GM19324 (cell line): ENCODE measurements at regions not wholly inside any gene's neighbourhood (a gene's known extent, or its start where the extent isn't known, plus 50 kb on each side); places are given as distances from the start of the nearest gene placed in this dataset.

Experiments
- ATAC-seq: cut with Tn5 transposase; IDR thresholded peaks from one replicate; pipeline ENCODE4 v1.9.1; 2021; ENCODE audit warnings: mild to moderate bottlenecking, moderate library complexity; ENCODE audit not compliant: unreplicated experiment, low FRiP score

DNA sequence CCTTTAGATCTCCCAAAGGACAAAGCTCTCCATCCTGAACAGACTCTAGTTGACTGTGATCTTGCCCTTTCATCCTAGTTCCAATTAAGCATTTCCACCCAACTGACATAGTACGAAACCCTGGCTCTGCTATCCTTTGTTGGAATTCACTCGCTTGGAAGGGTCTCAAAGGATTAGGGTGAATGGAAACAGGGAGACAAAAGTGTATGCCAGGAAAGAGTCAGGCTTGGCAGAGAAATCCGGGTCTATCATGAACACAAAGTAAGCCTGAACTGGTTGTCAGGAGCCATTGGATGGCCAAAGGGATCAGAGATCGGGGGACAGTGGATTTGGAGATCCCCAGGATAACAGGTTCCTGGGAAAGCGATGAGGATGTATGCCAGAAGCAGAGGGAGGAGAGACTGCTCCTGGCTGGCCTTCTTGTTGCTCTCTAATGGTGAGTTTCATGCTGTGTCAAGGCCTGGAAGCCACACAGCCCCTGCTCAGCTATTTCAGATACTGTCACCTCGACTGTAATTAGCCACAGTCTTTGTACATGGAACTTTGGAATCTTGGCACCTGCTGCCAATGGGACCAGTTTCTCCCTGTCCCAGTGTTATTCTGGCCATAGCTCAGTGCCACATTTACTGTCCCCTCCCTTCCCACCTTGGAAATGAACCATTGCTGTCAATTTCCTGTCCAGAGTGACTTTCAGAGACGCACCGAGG lies 1168.7 kb upstream of the AUTS2 start:
- no peak for ATAC-seq

DNA sequence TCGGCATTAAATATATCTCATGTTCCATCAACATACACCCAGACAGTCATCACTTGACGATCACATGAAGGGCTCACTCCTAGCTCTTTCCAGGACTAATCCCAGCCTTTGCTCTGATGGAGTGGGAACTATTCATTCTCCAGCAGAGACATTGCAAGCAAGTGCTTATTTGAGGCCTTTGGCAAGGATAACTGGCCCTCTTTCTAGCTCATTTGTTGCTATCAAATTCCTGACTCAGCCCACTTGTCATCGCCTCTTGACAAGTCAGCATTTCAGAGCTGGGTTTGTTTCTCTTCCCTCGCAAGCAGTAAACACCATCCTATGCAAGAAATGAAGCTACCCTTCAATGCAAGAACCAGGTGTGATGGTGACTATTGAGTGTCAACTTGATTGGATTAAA lies 1165.7 kb upstream of the AUTS2 start:
- ATAC-seq: no peak

DNA sequence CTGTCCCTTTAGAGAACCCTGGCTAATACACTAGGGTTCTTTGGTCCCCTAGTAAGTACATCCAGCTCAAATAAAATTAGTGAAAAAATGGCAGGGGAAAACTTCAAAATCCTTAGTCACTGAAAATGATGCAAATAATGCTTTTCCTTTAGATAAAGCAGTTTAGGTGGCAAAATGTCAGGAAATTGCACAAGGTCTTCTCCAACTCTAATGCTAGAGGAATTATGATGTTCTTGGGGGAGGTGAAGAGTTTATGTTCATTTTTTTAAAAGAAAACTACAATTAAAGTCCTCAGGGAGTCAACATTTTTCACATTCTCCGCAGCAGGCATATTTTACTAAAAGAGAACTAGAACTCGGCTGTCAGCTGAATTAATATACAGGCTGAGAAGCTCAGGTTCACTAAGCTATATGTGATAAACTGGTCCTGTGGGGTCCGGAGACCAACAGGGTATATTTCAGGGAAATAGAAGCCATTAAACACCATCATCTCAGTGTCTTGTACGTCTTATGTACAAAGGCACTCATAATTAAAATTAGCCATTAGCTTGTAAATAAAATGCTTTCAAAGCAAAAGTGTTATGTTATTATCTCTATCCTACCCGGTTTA lies 1164.7 kb upstream of the AUTS2 start:
- ATAC-seq: no peak

DNA sequence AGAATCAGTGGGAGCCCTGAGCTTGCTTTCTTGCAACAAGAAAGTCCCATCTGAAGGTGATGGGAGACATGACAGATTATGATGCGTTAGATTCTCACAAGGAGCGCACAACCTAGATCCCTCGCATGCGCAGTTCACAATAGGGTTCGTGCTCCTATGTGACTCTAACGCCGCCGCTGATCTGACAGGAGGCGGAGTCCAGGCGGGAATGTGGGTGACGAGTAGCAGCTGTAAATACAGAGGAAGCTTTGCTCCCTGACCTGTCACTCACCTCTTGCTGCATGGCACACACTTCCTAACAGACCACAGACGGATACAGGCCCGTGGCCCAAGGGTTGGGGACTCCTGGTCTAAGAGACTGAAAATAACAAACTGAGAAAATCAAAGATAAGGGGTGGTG lies 1163.4 kb upstream of the AUTS2 start:
- no peak for ATAC-seq

DNA sequence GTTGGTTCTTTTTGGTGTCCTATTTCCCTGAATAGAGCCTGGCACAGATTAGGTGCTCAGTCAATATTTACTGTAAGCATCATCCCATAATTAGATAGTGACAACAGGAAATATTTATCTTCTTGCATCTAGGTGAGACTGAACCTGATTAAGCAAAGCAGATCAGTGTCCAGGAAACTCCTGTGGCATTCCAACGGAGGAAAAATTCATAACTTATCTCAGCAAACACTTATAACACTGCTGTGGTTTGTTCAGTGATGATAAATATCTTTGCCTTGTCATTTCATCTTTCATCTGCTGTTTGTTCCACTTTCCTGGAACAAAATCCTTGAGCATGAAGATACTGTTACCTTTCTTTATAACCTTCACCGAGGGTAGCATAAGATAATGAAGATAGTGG lies 1160.3 kb upstream of the AUTS2 start:
- no peak for ATAC-seq

DNA sequence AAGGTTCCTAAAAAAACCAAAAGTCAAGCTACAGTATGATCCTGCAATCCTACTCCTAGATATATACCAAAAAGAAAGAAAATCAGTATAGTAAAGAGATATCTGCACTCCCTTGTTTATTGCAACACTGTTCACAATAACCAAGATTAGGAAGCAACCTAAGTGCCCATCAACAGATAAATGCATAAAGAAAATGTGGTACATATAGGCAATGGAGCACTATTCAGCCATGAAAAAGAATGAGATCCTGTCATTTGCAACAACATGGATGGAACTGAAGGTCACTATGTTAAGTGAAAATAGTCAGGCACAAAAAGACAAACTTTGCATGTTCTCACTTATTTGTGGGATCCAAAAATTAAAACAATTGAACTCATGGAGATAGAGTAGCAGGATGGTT lies 1159.5 kb upstream of the AUTS2 start:
- ATAC-seq: no peak

DNA sequence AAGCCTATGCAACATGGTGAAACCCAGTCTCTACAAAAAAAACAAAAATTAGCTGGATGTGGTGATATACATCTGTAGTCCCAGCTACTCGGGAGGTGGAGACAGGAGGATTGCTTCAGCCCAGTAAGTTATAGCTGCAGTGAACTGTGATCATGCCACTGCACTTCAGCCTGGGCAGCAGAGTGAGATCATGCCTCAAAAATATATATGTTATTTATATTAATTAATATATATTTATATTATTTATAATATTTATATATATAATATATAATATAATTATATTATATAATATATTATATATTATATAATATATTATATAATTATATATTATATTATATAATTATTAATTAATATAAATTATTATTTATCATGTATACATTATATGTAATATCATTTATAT lies 1158.4 kb upstream of the AUTS2 start:
- ATAC-seq: no peak

DNA sequence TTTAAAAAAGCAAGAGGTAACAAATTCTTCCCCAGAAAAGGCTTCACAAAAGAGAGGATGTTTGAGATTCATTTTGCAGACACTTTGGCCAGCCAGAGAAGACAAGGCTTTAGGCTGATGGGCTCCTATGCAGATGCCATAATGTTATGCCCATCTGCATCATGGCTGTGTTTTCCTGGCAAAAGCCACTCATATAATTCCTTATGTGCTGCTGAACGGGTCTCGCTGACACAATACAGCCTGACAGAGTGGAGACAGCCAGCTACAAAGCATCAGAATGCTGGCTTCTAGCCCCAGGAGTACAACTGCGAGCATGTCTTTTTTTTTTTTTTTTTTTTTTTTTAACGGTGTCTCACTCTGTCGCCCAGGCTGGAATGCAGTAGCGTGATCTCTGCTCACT lies 1157.4 kb upstream of the AUTS2 start:
- ATAC-seq: no peak

DNA sequence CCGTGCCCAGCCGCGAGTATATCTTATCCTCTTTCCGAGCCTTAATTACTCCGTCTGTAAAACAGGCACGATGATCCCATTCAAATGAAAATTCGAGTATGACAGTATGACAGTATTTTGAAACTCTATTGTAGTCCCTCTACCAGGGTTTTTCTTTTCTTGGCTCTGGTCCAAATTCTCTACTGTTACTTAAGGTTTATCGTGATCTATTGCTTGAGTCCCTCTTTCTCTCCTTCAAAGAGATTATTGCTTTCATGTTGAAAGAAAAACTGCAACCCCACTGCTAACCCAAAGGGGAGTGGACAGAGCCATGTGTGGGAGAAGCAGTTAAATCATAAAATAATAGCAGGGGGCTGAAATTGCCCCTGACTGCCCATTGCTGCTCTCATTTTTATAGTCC lies 1156.6 kb upstream of the AUTS2 start:
- ATAC-seq: no peak

DNA sequence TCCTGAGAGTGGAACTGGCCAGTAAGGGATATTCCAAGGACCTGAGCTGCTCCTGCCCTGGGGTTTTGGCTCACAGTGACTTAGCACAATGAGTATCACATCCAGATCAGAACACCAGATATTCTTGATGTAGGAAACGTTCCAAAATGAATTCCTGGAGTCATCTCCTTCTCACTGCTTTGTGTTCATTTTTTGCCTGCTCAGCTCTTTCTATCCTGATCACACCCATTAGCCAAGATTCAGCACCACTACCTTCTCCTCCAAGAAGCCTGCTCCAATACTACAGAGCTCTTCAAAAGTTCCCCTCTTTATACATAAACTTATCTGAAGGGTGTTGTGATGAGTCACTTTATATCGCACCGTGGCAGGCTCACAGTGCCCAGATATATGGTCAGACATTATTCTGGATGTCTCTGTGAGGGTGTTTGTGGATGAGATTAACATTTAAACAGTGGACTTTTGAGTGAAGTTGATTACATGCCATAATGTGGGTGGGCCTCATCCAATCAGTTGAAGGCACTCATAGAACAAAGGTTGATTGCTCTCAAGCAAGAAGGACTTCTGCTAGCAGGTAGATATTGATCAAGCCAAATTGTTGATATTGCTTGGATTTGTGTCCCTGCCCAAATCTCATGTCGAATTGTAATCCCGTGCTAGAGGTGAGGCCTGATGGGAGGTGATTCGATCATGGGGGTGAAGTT lies 1155.2 kb upstream of the AUTS2 start:
- ATAC-seq: no peak

DNA sequence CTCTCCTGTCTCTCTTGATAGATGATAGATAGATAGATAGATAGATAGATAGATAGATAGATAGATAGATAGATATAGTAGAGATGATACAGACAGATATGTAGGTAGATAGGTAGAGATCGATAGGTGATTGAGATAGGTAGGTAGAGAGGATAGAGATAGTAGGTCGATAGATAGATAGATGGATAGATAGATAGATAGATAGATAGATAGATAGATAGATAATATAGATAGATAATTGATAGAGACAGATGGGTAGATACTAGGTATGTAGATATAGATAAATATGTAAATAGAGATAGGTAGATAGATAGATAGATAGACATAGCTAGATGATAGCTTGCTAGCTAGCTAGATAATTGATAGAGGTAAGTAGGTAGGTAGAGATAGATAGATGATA lies 1154.2 kb upstream of the AUTS2 start:
- no peak for ATAC-seq

DNA sequence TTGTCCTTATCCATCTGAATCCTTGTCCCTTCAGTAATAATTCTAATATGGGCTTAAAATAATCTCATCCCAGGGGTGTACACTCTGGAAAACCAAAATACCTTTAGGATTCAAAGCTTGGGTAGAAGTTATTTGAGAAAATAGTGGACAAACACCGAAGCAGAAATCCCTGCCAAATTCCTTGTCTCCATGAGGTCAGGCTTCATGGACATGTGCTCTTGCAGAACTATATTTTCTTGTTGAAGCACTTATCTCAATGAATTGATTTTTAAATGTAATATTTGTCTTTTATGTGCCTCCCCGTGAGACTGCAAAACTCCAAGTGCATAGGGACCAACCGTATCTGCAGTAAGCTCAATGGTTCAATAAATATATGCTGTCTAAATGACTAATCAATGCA lies 1153.3 kb upstream of the AUTS2 start:
- no peak for ATAC-seq

DNA sequence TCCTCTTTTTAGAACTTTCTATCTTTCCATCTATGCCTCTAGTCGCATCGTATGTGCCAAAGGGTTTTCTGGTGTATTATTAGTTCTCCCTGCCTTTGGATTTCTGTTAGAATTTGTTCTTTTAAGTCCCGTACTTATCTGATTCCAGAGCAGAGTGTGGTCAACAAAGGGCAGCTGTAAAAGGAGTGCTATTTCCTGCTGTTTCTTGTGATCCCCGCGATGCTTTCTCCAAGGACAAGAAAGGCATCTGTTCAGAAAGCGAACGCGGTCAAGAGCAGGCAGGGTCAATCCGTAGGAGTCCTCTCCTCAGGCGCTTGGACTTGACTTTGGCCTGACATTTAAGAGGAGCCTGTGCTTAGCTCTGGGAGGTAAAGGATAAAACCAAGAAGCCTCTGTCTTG lies 1152.1 kb upstream of the AUTS2 start:
- ATAC-seq: no peak

DNA sequence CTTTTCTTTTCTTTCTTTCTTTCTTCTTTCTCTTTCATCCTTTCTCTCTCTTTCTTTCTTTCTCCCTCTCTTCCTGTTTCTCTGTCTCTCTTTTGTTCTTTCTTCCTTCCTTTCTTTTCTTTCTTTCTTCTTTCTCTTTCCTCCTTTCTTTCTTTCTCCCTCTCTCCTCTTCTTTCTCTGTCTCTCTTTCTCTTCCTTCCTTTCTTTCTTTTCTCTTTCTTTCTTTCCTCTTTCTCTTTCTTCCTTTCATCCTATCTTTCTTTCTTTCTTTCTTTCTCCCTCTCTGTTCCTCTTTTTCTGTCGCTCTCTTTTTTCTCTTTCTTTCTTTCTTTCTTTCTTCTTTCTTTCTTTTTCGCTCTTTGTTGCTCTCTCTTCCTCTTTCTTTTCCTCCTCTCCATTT lies 1149.2 kb upstream of the AUTS2 start:
- ATAC-seq: no peak

DNA sequence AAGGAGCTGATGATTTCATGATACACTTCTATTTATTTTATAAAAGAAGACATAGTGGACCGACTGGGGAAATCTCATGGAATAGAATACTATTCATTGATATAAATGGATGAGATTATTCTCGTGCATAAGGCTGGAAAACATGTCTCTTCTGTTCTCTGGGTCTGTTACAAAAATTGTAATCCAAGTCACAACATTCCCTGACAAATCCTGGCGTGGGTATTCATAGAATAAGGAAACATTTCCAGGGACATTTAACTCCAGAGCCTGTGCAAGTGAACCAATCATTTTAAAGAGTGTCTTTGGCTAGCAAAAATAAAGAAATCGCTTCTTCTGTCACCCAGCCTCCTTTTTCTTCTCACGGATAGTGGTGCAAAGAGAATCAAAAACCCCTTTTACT lies 1148.5 kb upstream of the AUTS2 start:
- no peak for ATAC-seq

DNA sequence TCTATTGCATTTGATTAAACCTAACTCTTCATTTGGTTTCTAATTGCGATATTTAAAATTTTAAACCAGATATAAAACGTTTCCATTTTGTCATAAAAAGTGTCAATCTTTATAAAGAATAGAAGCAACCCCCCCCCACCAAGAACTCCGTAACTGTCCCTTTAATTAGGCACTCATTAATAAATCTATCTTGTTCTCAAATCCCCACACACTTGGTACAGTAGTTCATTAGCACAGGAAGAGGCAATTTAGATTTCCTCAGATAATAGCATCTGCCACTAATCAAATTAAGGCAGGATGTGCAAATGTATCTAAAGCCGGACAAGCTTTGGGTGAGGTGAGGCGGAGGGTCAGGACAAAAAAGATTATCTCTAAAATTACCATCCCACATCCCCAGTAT lies 1143.3 kb upstream of the AUTS2 start:
- ATAC-seq: no peak

DNA sequence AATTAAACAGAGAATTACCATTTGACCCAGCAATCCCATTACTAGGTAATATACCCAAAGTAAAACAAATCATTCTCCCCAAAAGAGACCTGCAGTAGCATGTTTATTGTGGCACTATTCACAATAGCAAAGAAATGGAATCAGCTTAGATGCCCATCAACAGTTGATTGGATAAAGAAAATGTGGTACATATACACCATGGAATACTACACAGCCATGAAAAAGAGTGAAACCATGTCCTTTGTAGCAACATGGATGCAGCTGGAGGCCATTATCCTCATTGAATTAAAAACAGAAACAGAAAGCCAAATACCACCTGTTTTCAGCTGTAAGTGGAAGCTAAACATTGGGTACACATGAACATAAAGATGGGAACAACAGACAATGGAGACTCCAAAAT lies 1141.8 kb upstream of the AUTS2 start:
- ATAC-seq: no peak

DNA sequence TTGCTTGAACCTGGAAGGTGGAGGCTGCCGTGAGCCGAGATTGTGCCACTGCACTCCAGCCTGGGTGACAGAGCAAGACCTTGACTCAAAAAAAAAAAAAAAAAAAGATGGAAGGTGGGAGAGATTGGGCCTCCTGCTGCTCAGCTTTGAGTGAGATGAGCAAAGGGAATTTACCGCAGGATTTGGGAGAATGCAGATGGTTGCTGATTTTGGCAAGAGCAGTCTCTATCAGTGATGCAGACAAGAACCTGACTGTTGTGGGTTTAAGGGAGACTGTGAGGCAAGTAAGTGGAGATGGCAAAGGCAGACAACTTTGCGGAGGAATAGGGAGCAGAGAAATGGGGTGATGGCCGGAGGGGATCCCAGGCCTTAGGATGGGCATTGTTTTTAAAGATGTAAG lies 1140.8 kb upstream of the AUTS2 start:
- ATAC-seq: no peak

DNA sequence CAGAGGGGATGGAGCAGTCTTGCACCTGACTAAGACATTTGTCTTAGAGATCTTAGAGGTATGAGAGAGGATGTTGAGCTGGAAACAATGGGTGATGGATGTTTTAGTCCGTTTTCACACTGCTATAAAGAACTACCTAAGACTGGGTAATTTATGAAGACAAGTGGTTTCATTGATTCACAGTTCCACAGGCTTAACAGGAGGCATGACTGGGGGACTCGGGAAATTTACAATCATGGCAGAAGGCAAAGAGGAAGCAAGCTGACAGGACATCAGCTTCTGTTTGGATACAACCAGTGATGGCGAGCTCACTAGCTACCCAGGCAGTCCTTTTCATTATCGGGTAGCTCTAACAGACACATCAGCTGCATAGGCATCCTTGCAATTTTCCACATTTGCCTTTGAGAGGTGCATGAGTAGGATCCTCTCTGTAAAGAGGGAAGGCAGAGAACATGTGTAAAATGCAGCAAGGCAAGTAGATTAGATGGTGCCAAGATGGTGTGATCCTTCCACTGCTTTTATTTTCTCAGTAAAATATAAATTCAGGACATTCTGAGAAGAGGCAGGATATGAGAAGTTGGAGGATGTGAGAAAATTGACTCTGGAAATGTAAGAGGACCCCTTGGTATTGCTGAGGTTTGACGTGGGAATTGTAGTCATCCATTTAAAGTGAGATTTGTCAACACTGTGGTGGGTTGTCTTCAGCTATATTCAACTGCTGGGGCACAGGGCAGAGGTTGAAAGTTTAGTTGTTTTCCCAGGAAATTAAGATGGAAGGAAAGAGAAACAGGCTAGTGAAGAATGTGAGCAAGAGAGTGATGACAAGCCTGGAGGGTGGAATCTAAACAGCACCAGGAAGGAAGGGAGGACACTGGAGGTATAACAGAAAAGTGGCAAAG lies 1140.0 kb upstream of the AUTS2 start:
- no peak for ATAC-seq

DNA sequence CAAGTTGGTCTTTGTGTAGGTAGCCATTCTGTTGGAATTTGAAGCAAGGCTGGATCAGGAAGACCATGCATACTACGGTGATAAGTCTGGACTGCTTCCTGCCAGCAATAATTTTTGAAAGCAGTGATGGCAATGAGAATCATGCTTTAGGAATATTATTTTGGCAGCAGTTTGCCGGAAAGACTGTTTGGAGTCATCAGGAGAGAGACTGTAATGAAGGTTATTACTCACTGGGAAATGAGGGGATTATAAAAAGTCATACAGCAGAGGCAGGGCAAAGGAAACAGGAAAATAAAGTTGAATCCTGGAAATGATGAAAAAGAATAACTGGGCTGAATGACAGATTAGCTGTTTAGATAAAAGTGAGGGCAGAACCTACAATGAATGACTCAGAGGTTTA lies 1136.8 kb upstream of the AUTS2 start:
- no peak for ATAC-seq

DNA sequence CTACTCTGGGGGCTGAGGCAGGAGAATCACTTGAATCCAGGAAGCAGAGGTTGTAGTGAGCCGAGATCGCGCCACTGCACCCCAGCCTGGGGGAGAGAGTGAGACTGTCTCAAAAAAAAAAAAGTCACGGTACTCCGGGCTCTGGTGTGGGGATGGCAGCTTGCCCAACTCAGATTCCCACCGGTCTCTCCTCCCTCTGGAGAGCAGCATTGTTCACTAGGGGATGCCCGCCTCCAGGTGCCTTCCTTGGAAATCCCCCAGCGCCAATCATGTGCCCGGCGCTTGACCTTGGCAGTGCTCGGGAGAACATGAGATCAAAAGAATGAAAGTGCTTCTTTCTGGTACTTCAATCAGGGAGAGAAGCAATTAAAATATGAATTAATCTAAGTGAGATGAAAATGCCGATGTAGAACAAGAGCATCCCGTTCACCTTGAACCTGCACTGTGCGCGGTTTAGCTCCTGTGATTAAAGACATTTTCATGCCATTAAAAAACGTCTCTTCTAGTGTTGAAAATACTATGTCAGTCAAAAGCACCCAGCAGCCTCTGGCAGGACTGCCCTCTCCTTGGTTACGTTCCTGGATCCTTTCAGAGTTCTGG lies 1127.3 kb upstream of the AUTS2 start:
- ATAC-seq: no peak
